OCI-LY1 (cell line): ENCODE measurements at regions not wholly inside any gene's neighbourhood (a gene's known extent, or its start where the extent isn't known, plus 50 kb on each side); places are given as distances from the start of the nearest gene placed in this dataset.

Experiments used
- EZH2 ChIP-seq: fragments of 200-600 bp; sonication (generic), shearing (Covaris generic); IDR thresholded peaks from 2 replicates; pipeline ENCODE4 v1.8.0; 2017; ENCODE audit warnings: borderline replicate concordance, mixed run types, mild to moderate bottlenecking, antibody characterized with exemption, low read length, moderate library complexity, mixed read lengths
- TF ChIP-seq, protein P1 (sequence below): fragments of 200-600 bp; sonication (generic), shearing (Covaris generic); IDR thresholded peaks from 2 replicates; pipeline ENCODE4 v1.5.1; 2017; ENCODE audit warnings: mild to moderate bottlenecking, antibody characterized with exemption, low read length, moderate library complexity, mixed read lengths

DNA sequence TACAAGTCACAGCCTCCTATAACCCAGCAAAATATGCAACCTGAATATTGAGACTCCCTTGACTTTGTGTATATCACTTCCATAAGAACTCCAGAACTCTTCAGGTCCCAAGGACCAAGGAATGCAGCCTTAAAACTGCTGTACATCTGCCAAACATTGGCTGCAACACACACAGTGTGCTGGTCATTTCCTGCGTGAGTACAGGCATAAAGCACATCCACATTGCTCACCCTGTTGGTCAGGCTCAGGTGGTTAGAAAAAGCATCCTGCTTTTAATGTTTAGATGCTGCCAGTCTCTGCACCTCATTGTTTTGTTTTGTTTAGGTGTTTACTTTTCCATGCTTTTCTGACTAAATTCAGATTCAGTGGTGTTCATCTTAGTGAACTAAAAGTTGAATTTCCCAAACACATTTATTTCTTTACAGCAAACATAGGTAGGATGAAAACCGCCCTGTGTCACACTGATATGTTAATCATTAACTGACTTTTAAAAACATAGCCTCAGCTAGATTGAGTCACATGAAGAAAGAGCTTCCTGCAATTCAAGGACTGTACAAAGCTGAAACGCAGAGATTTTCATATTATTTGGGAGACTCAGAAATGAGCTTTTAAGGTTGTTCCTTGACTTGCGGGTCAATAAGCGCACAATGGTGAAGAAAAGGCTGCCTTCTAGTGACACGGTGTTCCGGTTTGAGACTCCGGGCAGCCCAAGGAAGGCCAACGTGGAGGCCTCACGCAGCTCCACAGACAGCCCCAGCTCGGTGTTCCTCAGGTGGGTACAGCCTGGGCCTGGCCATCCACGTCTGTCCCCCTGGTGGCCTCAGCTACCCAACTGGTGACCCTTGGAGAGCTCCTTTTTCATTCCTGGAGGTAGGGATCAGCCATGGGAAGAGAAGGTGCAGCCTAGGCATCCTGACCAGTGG is 52.2 kb upstream of the GRAMD2B start:
- TF ChIP-seq, protein P1, sequence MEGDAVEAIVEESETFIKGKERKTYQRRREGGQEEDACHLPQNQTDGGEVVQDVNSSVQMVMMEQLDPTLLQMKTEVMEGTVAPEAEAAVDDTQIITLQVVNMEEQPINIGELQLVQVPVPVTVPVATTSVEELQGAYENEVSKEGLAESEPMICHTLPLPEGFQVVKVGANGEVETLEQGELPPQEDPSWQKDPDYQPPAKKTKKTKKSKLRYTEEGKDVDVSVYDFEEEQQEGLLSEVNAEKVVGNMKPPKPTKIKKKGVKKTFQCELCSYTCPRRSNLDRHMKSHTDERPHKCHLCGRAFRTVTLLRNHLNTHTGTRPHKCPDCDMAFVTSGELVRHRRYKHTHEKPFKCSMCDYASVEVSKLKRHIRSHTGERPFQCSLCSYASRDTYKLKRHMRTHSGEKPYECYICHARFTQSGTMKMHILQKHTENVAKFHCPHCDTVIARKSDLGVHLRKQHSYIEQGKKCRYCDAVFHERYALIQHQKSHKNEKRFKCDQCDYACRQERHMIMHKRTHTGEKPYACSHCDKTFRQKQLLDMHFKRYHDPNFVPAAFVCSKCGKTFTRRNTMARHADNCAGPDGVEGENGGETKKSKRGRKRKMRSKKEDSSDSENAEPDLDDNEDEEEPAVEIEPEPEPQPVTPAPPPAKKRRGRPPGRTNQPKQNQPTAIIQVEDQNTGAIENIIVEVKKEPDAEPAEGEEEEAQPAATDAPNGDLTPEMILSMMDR = no peak
- TF ChIP-seq EZH2 = no peak
